ENCODE measurements at regions not wholly inside any gene's neighbourhood (a gene's known extent, or its start where the extent isn't known, plus 50 kb on each side); places are given as distances from the start of the nearest gene placed in this dataset.
A peak's percentile ranks its signal among the peaks of the same experiment; 100 is the strongest.

- no peak for DNase-seq
Observed at GRCh38 chr3:14318646-14319045, 83.8 kb upstream of the SLC6A6 start.

GRCh38 chr3:14319654-14320182 is 82.7 kb upstream of the SLC6A6 start:
- no peak for DNase-seq

- no peak for DNase-seq
Observed at GRCh38 chr3:14320219-14320618, 82.2 kb upstream of the SLC6A6 start.

GRCh38 chr3:14322001-14322400 is 80.4 kb upstream of the SLC6A6 start:
- no peak for DNase-seq

- no peak for DNase-seq
Observed at GRCh38 chr3:14322667-14323295, 79.6 kb upstream of the SLC6A6 start.

GRCh38 chr3:14323401-14324223 is 78.8 kb upstream of the SLC6A6 start:
- no peak for DNase-seq

GRCh38 chr3:14324224-14324944 is 78.0 kb upstream of the SLC6A6 start:
- DNase-seq = no peak

GRCh38 chr3:14328422-14328821 is 74.0 kb upstream of the SLC6A6 start:
- DNase-seq = no peak

- peak; percentile 72 for DNase-seq
Observed at GRCh38 chr3:14329116-14329830, 73.1 kb upstream of the SLC6A6 start.

GRCh38 chr3:14329842-14330241 is 72.6 kb upstream of the SLC6A6 start:
- DNase-seq = no peak

- no peak for DNase-seq
Observed at GRCh38 chr3:14330508-14330907, 71.9 kb upstream of the SLC6A6 start.

- DNase-seq = no peak
Observed at GRCh38 chr3:14331251-14331650, 71.2 kb upstream of the SLC6A6 start.

GRCh38 chr3:14332392-14332791 is 70.0 kb upstream of the SLC6A6 start:
- DNase-seq = no peak

- DNase-seq = no peak
Observed at GRCh38 chr3:14333215-14333614, 69.2 kb upstream of the SLC6A6 start.

GRCh38 chr3:14333621-14334020 is 68.8 kb upstream of the SLC6A6 start:
- no peak for DNase-seq

GRCh38 chr3:14334136-14334535 is 68.3 kb upstream of the SLC6A6 start:
- DNase-seq = no peak

- DNase-seq = no peak
Observed at GRCh38 chr3:14334936-14335335, 67.5 kb upstream of the SLC6A6 start.

- DNase-seq = no peak
Observed at GRCh38 chr3:14335774-14336748, 66.3 kb upstream of the SLC6A6 start.

GRCh38 chr3:14336749-14337598 is 65.4 kb upstream of the SLC6A6 start:
- no peak for DNase-seq

GRCh38 chr3:14337828-14338227 is 64.6 kb upstream of the SLC6A6 start:
- no peak for DNase-seq

- DNase-seq = no peak
Observed at GRCh38 chr3:14338242-14338641, 64.2 kb upstream of the SLC6A6 start.
